Uterus (tissue), 3 donors: ENCODE measurements at regions not wholly inside any gene's neighbourhood (a gene's known extent, or its start where the extent isn't known, plus 50 kb on each side); places are given as distances from the start of the nearest gene placed in this dataset.

Experiments used
- DNase-seq, 2 donors: peaks; one replicate each; pipeline ENCODE4 v3.0.0-alpha.2; 2019 to 2020
- H3K27ac ChIP-seq, 2 donors: fragments of 200-600 bp; sonication (generic); 1 replicate in 1 of 2; 2 replicates in 1 of 2; pipeline ENCODE4 v1.5.1; 2016 to 2018
- H3K27me3 ChIP-seq, 2 donors: fragments of 200-600 bp; sonication (generic); one replicate each; pipeline ENCODE4 v1.5.1; 2018 to 2019; ENCODE audit warnings: control low read depth in 1 of 2
- H3K36me3 ChIP-seq, 2 donors: fragments of 200-600 bp; sonication (generic); one replicate each; pipeline ENCODE4 v1.5.1; 2019; ENCODE audit warnings: control low read depth in 1 of 2
- H3K4me1 ChIP-seq, 2 donors: fragments of 200-600 bp; sonication (generic); one replicate each; pipeline ENCODE4 v1.5.1; 2018 to 2019; ENCODE audit warnings: control low read depth in 1 of 2
- H3K4me3 ChIP-seq, 2 donors: fragments of 200-600 bp; sonication (generic); 1 replicate in 1 of 2; 2 replicates in 1 of 2; pipeline ENCODE4 v1.5.1; 2018 to 2019; ENCODE audit warnings: mild to moderate bottlenecking in 1 of 2
- H3K9me3 ChIP-seq, 2 donors: fragments of 200-600 bp; sonication (generic); one replicate each; pipeline ENCODE4 v1.5.1; 2019; ENCODE audit warnings: control low read depth in 1 of 2
- CTCF ChIP-seq, 4 experiments: fragments of 200-600 bp in 2 of 4; fragments of 450-650 bp in 2 of 4; sonication (generic) in 2 of 4; IDR thresholded peaks; one replicate each; pipeline ENCODE4 v1.5.1; 2016 to 2019; ENCODE audit warnings: antibody characterized with exemption in 4 of 4, mild to moderate bottlenecking in 2 of 4, moderate library complexity in 1 of 4
- POLR2A ChIP-seq, 2 donors: fragments of 450-650 bp; IDR thresholded peaks; one replicate each; pipeline ENCODE4 v1.6.1; 2016; ENCODE audit warnings: antibody characterized with exemption in 2 of 2, mild to moderate bottlenecking in 1 of 2, moderate library complexity in 1 of 2
- intact Hi-C: fragments of 100-400 bp; cut with DNase I; formaldehyde crosslinking; loops from one replicate; pipeline ENCODE4 v1.15.1; 2023; ENCODE audit warnings: low total_unique reads
- donor health status: DM: yes; HTN: yes; CAD: no.

- Histone ChIP-seq H3K4me1 (no peaks in the 10 kb centered on the region), H3K27ac (no peak overlapping the region), H3K4me3 (no peak overlapping the region)
Measured at GRCh38 chr1:219463636-219464035, 149.3 kb downstream of the ZC3H11B start.

GRCh38 chr1:219461981-219462400 is 150.9 kb downstream of the ZC3H11B start:
- H3K4me1 ChIP-seq: no peaks in the 10 kb centered on the region
- no peak for DNase-seq
- no peaks in the 10 kb centered on the region for H3K9me3 ChIP-seq
- TF ChIP-seq POLR2A (IDR thresholded peaks at IDR 0.05): no peak
- TF ChIP-seq CTCF (IDR thresholded peaks at IDR 0.05): no peak
- H3K4me3 ChIP-seq: no peak overlapping the region
- no peaks in the 10 kb centered on the region for H3K36me3 ChIP-seq
- intact Hi-C loops: no loop called here
- H3K27me3 ChIP-seq: no peaks in the 10 kb centered on the region
- H3K27ac ChIP-seq: no peak overlapping the region

More at GRCh38 chr1:219463636-219464035, 149.3 kb downstream of the ZC3H11B start:
- H3K27me3 ChIP-seq: no peaks in the 10 kb centered on the region
- no peak for DNase-seq
- H3K9me3 ChIP-seq: no peaks in the 10 kb centered on the region
- no peaks in the 10 kb centered on the region for H3K36me3 ChIP-seq
- TF ChIP-seq CTCF (IDR thresholded peaks at IDR 0.05) (no peak), POLR2A (IDR thresholded peaks at IDR 0.05) (no peak)
- intact Hi-C loops: no loop called here

- Histone ChIP-seq H3K27me3 (no peaks in the 10 kb centered on the region), H3K9me3 (no peaks in the 10 kb centered on the region), H3K4me1 (no peaks in the 10 kb centered on the region), H3K36me3 (no peaks in the 10 kb centered on the region), H3K4me3 (no peak overlapping the region), H3K27ac (no peak overlapping the region)
- TF ChIP-seq POLR2A (IDR thresholded peaks at IDR 0.05) (no peak), CTCF (IDR thresholded peaks at IDR 0.05) (no peak)
- intact Hi-C loops: no loop called here
- DNase-seq: no peak
Measured at GRCh38 chr1:219460896-219461815, 151.7 kb downstream of the ZC3H11B start.

GRCh38 chr1:219460081-219460895 is 152.6 kb downstream of the ZC3H11B start:
- Histone ChIP-seq H3K4me1 (no peaks in the 10 kb centered on the region), H3K27me3 (no peaks in the 10 kb centered on the region), H3K4me3 (no peak overlapping the region), H3K27ac (no peak overlapping the region), H3K9me3 (no peaks in the 10 kb centered on the region), H3K36me3 (no peaks in the 10 kb centered on the region)
- TF ChIP-seq CTCF (IDR thresholded peaks at IDR 0.05): no peak
- TF ChIP-seq POLR2A (IDR thresholded peaks at IDR 0.05): no peak
- intact Hi-C loops: no loop called here
- DNase-seq: no peak
